Esophagus mucosa (tissue), 1 donor: ENCODE measurements at regions not wholly inside any gene's neighbourhood (a gene's known extent, or its start where the extent isn't known, plus 50 kb on each side); places are given as distances from the start of the nearest gene placed in this dataset.
"Not testable (repeated sequence)": the region's sequence is repeated elsewhere in the genome, so short reads cannot be mapped to it uniquely, and the experiment has no call there.

Experiments
- ATAC-seq: fragments of 200-7000 bp; cut with Tn5 transposase; one replicate; pipeline ENCODE4 v1.9.1; 2020
- donor health status: DM: yes; HTN: yes; CAD: no.

- not testable (repeated sequence) for ATAC-seq
Observed at GRCh38 chr3:197459571-197459970, 96.2 kb downstream of the BDH1 start.

GRCh38 chr3:197458906-197459470, 96.8 kb downstream of the BDH1 start:
- ATAC-seq: peak; percentile 2

GRCh38 chr3:197458179-197458707, 97.5 kb downstream of the BDH1 start:
- ATAC-seq: peak; percentile 95

GRCh38 chr3:197456261-197457091, 99.3 kb downstream of the BDH1 start:
- peak; percentile 60 for ATAC-seq

- not testable (repeated sequence) for ATAC-seq
Observed at GRCh38 chr3:197454841-197455240, 100.9 kb downstream of the BDH1 start.

- ATAC-seq: no peak
Observed at GRCh38 chr3:197454014-197454413, 101.8 kb downstream of the BDH1 start.

- no peak for ATAC-seq
Observed at GRCh38 chr3:197450810-197451209, 105.0 kb downstream of the BDH1 start.

- no peak for ATAC-seq
Observed at GRCh38 chr3:197450308-197450707, 105.5 kb downstream of the BDH1 start.

- ATAC-seq: not testable (repeated sequence)
Observed at GRCh38 chr3:197449181-197449580, 106.6 kb downstream of the BDH1 start.

- not testable (repeated sequence) for ATAC-seq
Observed at GRCh38 chr3:197447781-197448180, 108.0 kb downstream of the BDH1 start.

GRCh38 chr3:197447057-197447456, 108.7 kb downstream of the BDH1 start:
- peak; percentile 12 for ATAC-seq

GRCh38 chr3:197446700-197447056, 109.1 kb downstream of the BDH1 start:
- no peak for ATAC-seq

GRCh38 chr3:197445896-197446699, 109.7 kb downstream of the BDH1 start:
- ATAC-seq: peak; percentile 30

- no peak for ATAC-seq
Observed at GRCh38 chr3:197444793-197445379, 110.9 kb downstream of the BDH1 start.

- no peak for ATAC-seq
Observed at GRCh38 chr3:197443506-197443905, 112.3 kb downstream of the BDH1 start.

GRCh38 chr3:197440717-197441303, 115.0 kb downstream of the BDH1 start:
- no peak for ATAC-seq

- no peak for ATAC-seq
Observed at GRCh38 chr3:197438906-197439305, 116.9 kb downstream of the BDH1 start.

GRCh38 chr3:197435426-197435825, 120.3 kb downstream of the BDH1 start:
- ATAC-seq: peak; percentile 47

- ATAC-seq: no peak
Observed at GRCh38 chr3:197434830-197435229, 120.9 kb downstream of the BDH1 start.

GRCh38 chr3:197432384-197433127, 123.2 kb downstream of the BDH1 start:
- no peak for ATAC-seq

GRCh38 chr3:197431346-197431910, 124.3 kb downstream of the BDH1 start:
- no peak for ATAC-seq
